Stimulated activated CD4-positive, alpha-beta T cell treated with anti-CD3 and anti-CD28 coated beads, Interleukin-12 subunit alpha, Interleukin-12 subunit beta, amount 100 ng/mL, for 24 hours (primary cell): ENCODE measurements at regions not wholly inside any gene's neighbourhood (a gene's known extent, or its start where the extent isn't known, plus 50 kb on each side); places are given as distances from the start of the nearest gene placed in this dataset.
"Not testable (repeated sequence)": the region's sequence is repeated elsewhere in the genome, so short reads cannot be mapped to it uniquely, and the experiment has no call there.

Experiments used
- DNase-seq, 2 experiments: peaks; one replicate each; pipeline ENCODE4 v3.0.0-alpha.2; 2020; ENCODE audit warnings: low read depth in 2 of 2

DNA sequence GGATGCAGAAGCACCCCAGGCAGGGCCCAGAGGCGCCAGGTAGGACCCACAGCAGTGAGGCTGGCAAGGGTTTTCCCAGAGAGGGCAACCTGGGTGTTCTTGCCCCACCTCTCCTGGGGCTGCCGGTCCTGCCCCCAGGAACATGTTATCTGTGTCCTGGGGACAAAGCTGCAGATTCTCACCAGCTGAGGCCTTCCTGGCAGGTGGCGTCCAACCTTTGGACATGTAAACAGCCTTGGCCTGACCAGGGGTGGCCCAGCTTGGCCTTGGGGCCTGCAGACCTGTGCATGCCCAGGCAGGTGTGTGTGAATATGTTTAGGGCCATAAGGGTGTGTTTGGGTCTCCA, 101.8 kb upstream of the LARP1 start:
- DNase-seq: no peak

DNA sequence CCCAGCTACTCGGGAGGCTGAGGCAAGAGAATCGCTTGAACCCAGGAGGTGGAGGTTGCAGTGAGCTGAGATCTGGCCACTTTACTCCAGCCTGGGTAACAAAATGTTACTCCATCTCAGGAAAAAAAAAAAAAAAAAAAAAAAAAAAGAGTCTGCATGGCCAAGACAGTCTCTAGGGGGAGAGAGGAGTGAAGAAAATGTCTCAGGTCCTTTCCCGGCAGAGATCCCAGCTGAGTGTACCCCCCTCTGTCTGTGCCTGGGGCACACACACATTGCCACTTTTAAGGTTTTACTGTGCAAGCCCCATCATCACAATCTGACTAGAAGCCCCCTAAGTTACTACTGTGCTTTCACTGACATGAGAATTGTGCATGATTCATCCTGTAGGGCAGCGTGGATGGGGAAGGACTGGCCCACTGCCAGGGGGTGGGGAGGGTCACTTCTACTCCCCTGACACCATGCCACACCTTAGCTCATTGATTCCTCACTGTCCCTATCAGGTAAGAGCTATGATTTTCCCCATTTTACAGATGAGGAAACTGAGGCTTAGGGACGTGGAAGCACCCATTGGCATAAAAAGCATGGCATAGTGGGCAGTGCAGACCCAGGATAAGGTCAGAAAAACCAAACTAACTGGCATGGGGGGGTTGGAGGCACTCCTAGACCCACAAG, 102.3 kb upstream of the LARP1 start:
- DNase-seq: no peak

DNA sequence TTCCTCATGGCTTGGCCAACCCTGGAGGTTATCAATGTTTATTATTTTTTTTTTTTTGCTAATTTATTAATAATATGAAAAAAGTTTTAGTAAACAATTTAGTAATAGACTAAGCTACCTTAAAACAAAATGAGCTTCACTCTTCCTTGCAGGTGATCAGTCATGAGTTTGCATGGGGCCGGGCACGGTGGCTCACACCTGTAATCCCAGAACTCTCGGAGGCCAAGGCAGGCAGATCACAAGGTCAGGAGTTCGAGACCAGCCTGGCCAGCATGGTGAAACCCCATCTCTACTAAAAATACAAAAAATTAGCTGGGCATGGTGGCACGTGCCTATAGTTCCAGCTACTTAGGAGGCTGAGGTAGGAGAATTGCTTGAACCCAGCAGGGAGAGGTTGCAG, 103.4 kb upstream of the LARP1 start:
- DNase-seq: not testable (repeated sequence)

DNA sequence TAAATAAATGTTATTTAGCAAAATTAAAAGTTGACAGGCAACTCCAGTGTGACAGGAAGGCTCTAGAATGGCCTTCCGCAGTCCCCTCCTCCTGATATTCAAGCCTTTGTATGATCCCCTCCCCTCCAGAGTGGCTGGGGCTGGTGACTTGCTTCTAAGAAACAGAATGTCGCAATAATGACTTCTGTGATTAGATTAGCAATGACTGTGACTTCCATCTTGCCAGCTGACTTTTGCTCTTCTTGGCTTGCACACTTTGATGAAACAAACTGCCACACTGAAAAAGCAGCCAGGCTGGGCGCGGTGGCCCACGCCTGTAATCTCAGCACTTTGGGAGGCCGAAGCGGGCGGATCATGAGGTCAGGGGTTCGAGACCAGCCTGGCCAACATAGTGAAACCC, 106.5 kb upstream of the LARP1 start:
- no peak for DNase-seq

GRCh38 chr5:154648229-154648628, 106.9 kb upstream of the LARP1 start:
- no peak for DNase-seq

DNA sequence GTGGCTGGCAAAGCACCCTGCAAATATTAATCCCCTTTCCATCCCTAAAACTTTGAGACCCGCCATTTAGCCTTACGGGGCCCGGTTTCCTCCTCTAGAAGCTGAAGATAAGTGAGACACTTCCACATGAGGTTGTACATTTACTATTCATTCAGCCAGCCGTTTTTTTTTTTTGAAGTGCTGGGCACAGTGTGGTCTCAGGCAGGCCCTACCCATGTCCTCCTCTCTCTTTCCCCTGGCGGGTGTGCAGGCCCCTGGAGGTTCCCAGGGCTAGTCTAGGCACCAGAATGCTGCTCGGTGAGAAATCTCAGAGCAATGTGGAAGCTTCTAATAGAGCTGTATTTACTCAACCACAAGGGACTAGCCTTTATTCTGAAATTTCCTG, 107.4 kb upstream of the LARP1 start:
- DNase-seq: no peak

- no peak for DNase-seq
Observed at GRCh38 chr5:154647114-154647760, 107.9 kb upstream of the LARP1 start.

GRCh38 chr5:154646745-154647113, 108.4 kb upstream of the LARP1 start:
- no peak for DNase-seq

DNA sequence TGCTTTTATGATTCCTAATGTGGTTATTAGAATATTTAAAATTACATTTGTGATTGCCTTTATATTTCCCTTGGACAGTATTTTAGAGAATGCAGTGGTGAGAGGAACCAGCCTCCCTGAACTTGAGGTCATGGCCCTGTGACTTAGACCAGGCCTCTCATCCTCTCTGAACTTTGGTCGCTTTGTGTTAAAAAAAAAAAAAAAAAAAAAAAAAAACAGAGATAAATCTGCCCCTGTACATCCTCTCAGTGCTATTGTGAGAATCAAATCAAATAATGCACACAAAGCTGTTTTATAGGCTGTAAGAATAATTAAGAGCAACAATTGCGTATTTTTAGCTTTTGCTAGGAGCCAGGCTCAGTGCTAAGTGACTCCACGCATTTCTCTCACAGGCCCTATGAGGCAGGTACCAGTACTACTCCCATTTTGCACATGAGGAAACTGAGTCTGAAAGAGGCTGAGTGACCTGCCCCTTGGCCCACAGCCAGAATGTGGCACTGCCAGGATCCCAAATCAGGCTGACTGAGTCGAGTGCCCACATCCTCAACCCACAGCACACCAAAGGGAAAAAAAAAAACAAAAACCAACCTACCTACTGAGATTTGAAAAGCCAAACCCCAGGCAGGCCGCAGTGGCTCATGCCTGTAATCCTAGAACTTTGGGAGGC, 110.3 kb upstream of the LARP1 start:
- DNase-seq: no peak

GRCh38 chr5:154642499-154643245, 112.5 kb upstream of the LARP1 start:
- no peak for DNase-seq

DNA sequence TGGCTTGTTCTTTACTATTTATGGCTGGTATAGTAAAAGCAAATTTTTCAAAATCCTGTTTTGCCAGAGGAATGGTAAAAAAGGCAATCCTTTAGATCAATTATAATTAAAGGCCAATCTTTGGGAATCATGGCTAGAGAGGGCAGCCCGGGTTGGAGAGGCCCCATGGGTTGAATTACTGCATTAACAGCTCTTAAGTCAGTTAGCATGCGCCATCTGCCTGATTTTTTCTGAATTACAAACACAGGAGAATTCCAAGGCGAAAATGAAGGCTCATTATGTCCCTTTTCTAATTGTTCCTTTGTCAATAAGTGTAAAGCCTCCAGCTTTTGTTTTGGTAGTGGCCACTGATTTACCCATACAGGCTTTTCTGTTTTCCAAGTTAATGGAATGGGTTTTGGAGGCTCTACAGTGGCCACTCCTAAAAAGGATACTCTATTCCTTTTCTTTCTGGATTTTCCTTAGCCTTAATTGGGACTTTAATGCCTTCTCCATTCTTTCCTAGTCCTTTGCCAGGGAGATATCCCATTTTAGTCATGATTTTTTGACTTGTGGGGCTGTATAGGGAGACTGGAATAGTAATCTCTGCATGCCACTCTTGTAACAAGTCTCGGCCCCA, 114.9 kb upstream of the LARP1 start:
- DNase-seq: not testable (repeated sequence)

GRCh38 chr5:154636786-154637185, 118.4 kb upstream of the LARP1 start:
- DNase-seq: not testable (repeated sequence)

DNA sequence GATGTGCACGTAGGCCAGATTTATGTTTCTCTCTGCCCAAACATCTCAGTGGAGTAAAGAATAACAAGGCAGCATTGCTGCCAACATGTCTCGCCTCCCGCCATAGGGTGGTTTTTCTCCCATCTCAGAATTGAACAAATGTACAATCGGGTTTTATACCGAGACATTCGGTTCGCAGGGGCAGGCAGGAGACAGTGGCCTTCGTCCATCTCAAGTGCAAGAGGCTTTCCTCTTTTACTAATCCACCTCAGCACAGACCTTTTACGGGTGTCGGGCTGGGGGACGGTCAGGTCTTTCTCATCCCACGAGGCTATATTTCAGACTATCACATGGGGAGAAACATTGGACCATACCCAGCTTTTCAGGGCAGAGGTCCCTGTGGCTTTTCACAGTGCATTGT, 118.9 kb upstream of the LARP1 start:
- DNase-seq: not testable (repeated sequence)

DNA sequence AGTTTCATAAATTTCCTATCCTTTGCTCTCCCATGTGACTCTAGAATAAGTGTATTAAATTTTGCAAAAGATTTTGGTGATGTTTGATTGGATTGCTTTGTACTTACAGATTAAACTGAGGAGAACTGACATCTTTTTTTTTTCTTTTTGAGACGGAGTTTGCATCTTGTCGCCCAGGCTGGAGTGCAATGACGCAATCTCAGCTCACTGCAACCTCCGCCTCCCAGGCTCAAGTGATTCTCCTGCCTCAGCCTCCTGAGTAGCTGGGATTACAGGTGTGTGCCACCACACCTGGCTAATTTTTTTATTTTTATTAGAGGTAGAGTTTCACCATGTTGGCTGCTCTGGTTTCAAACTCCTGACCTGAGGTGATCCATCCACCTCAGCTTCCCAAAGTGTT, 121.4 kb upstream of the LARP1 start:
- DNase-seq: not testable (repeated sequence)

GRCh38 chr5:154631141-154631540, 124.0 kb upstream of the LARP1 start:
- no peak for DNase-seq

GRCh38 chr5:154630410-154630809, 124.8 kb upstream of the LARP1 start:
- DNase-seq: no peak

- DNase-seq: no peak
Observed at GRCh38 chr5:154628685-154629084, 126.5 kb upstream of the LARP1 start.

GRCh38 chr5:154627698-154628678, 127.2 kb upstream of the LARP1 start:
- DNase-seq: no peak

- no peak for DNase-seq
Observed at GRCh38 chr5:154626876-154627557, 128.2 kb upstream of the LARP1 start.

GRCh38 chr5:154625031-154625430, 130.1 kb upstream of the LARP1 start:
- DNase-seq: no peak
